GM23248 (cell line): ENCODE measurements at regions not wholly inside any gene's neighbourhood (a gene's known extent, or its start where the extent isn't known, plus 50 kb on each side); places are given as distances from the start of the nearest gene placed in this dataset.
"Not testable (repeated sequence)": the region's sequence is repeated elsewhere in the genome, so short reads cannot be mapped to it uniquely, and the experiment has no call there.

Experiments
- DNase-seq: peaks from one replicate; pipeline ENCODE4 v3.0.0-alpha.2; 2015
- H2AFZ ChIP-seq: fragments of 200-600 bp; sonication (generic); 2 replicates; pipeline ENCODE4 v1.6.1; 2016; ENCODE audit warnings: antibody characterized with exemption
- H3F3A ChIP-seq: fragments of 200-600 bp; sonication (generic); 2 replicates; pipeline ENCODE4 v1.6.1; 2016; ENCODE audit warnings: mild to moderate bottlenecking, antibody characterized with exemption, mixed run types; ENCODE audit not compliant: insufficient read depth
- H3K27ac ChIP-seq: fragments of 200-600 bp; sonication (generic); 2 replicates; pipeline ENCODE4 v1.5.1; 2016; ENCODE audit warnings: mild to moderate bottlenecking
- H3K27me3 ChIP-seq: fragments of 200-600 bp; sonication (generic); replicated peaks from 2 replicates; pipeline ENCODE4 v1.6.1; 2016; ENCODE audit warnings: mild to moderate bottlenecking; ENCODE audit not compliant: insufficient read depth
- H3K36me3 ChIP-seq: fragments of 200-600 bp; sonication (generic); 2 replicates; pipeline ENCODE4 v1.6.1; 2016; ENCODE audit warnings: low read depth, mild to moderate bottlenecking
- H3K4me1 ChIP-seq: fragments of 200-600 bp; sonication (generic); 2 replicates; pipeline ENCODE4 v1.6.1; 2016; ENCODE audit warnings: mild to moderate bottlenecking; ENCODE audit not compliant: insufficient read depth
- H3K4me2 ChIP-seq: fragments of 200-600 bp; sonication (generic); one replicate; pipeline ENCODE4 v1.6.1; 2016; ENCODE audit warnings: mild to moderate bottlenecking; ENCODE audit not compliant: unreplicated experiment
- H3K4me3 ChIP-seq: fragments of 200-600 bp; sonication (generic); 2 replicates; pipeline ENCODE4 v1.5.1; 2016; ENCODE audit warnings: mild to moderate bottlenecking
- H3K79me2 ChIP-seq: fragments of 200-600 bp; sonication (generic); 2 replicates; pipeline ENCODE4 v1.6.1; 2016; ENCODE audit warnings: mild to moderate bottlenecking; ENCODE audit not compliant: insufficient read depth
- H3K9ac ChIP-seq: fragments of 200-600 bp; sonication (generic); 2 replicates; pipeline ENCODE4 v1.6.1; 2016; ENCODE audit warnings: mild to moderate bottlenecking
- H3K9me2 ChIP-seq: fragments of 200-600 bp; sonication (generic); 2 replicates; pipeline ENCODE4 v1.6.1; 2016; ENCODE audit warnings: mixed run types, mild to moderate bottlenecking, moderate library complexity; ENCODE audit not compliant: insufficient read depth
- H3K9me3 ChIP-seq: fragments of 200-600 bp; sonication (generic); one replicate; pipeline ENCODE4 v1.6.1; 2017; ENCODE audit warnings: low read depth
- H4K20me1 ChIP-seq: fragments of 200-600 bp; sonication (generic); 2 replicates; pipeline ENCODE4 v1.6.0; 2016; ENCODE audit not compliant: insufficient read depth
- EZH2 ChIP-seq: fragments of 200-600 bp; sonication (generic); IDR thresholded peaks from 2 replicates; pipeline ENCODE4 v1.6.1; 2018; ENCODE audit warnings: antibody characterized with exemption, mild to moderate bottlenecking; ENCODE audit not compliant: insufficient read depth, poor library complexity, severe bottlenecking
- EZH2phosphoT487 ChIP-seq: fragments of 200-600 bp; sonication (generic); IDR thresholded peaks from 2 replicates; pipeline ENCODE4 v1.6.1; 2018; ENCODE audit warnings: antibody characterized with exemption, moderate library complexity, mild to moderate bottlenecking, low read depth; ENCODE audit not compliant: insufficient read depth
- WGBS, 2 experiments: methylation state at CpG; one replicate each; pipeline ENCODE4 v1.1.6; 2015 to 2017; ENCODE audit warnings: low lambda C conversion rate in 2 of 2, low coverage in 1 of 2; ENCODE audit errors: missing lambda C conversion rate in 2 of 2; 5-methylcytosine and 5-hydroxymethylcytosine counted together
- in situ Hi-C: fragments of 300-500 bp; cut with MboI; formaldehyde crosslinking; loops from 2 replicates; pipeline ENCODE4 v1.15.0; 2020

DNA sequence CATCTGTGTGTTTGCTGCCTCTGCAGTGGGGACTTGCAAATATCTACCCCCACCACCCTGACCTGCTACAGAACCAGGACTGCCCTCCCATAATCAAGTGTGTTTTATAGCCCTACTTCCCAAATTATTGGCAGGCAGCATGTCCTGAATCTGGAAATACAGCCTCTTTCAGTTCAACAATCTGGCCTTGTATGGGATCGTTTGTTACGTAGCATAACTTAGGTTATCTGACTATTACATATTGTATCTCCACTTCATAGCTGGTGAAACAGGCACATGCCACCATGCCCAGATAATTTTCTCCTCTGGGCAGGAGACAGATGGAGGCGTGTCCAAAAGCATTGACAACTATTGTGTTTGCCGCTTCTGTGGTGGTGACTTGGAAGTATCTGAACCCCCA, 66.7 kb upstream of the ADGRL1 start:
- no peaks in the 10 kb centered on the region for H3K9me3 ChIP-seq
- H3K4me3 ChIP-seq: no peak overlapping the region
- no peak overlapping the region for H3K27ac ChIP-seq
- no peak for DNase-seq
- WGBS, 2 experiments: 81 to 90% methylated on average over 4 of the region's 4 CpGs
- in situ Hi-C loops: no loop called here
- no peaks in the 10 kb centered on the region for H3K9me2 ChIP-seq
- H3K27me3 ChIP-seq: peaks cover 59% of the 10 kb centered on the region
- no peaks in the 10 kb centered on the region for H3K79me2 ChIP-seq
- H3F3A ChIP-seq: no peaks in the 10 kb centered on the region
- H3K4me1 ChIP-seq: no peaks in the 10 kb centered on the region
- no peaks in the 10 kb centered on the region for H4K20me1 ChIP-seq
- H3K4me2 ChIP-seq: no peak overlapping the region
- TF ChIP-seq EZH2 (no peak), EZH2phosphoT487 (no peak)
- no peak overlapping the region for H2AFZ ChIP-seq
- H3K9ac ChIP-seq: no peak overlapping the region
- no peaks in the 10 kb centered on the region for H3K36me3 ChIP-seq

DNA sequence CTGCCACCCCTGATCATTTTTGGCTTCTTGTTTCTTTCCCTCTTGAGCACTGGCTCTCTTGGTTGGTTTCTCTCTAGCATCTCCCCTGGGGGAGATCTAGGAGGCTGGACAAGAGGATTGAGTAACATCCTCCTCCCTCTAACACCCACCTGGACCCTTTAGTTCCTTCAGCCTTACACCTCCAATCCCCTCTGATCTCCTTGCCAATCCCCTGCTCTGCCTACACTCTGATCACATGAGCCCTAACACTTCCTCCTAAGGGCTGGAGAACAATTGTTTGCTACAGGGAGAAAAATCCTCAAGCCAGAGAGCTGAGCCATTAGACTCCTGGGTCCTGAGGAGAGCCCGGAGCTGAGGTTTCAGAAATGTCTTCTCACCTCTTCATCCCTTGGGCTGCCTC, 65.9 kb upstream of the ADGRL1 start:
- Histone ChIP-seq H3K4me1 (no peaks in the 10 kb centered on the region), H3K36me3 (no peaks in the 10 kb centered on the region), H3K4me3 (no peak overlapping the region), H4K20me1 (no peaks in the 10 kb centered on the region), H2AFZ (no peak overlapping the region), H3K9me2 (no peaks in the 10 kb centered on the region), H3K4me2 (no peak overlapping the region), H3K79me2 (no peaks in the 10 kb centered on the region), H3K27me3 (peaks cover 51% of the 10 kb centered on the region), H3K27ac (no peak overlapping the region), H3F3A (no peaks in the 10 kb centered on the region), H3K9me3 (no peaks in the 10 kb centered on the region), H3K9ac (no peak overlapping the region)
- no peak for DNase-seq
- in situ Hi-C loops: no loop called here
- TF ChIP-seq EZH2phosphoT487 (no peak), EZH2 (no peak)
- 36 to 50% methylated on average over 1 of the region's 1 CpG for WGBS, 2 experiments

DNA sequence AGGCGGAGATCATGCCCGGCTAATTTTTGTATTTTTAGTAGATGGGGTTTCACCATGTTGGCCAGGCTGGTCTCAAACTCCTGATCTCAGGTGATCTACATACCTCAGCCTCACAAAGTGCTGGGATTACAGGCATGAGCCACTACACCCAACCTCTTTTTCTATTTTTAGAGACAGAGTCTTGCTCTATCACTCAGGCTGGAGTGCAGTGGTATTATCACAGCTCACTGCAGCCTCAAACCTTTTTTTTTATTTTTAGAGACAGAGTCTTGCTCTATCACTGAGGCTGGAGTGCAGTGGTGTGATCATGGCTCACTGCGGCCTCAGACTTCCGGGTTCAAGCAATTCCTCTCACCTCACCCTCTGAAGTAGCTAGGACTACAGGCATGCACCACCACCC, 64.6 kb upstream of the ADGRL1 start:
- H4K20me1 ChIP-seq, H3K27ac ChIP-seq, H3F3A ChIP-seq, H3K9me2 ChIP-seq, in situ Hi-C loops, H3K79me2 ChIP-seq, H3K9ac ChIP-seq, DNase-seq, H3K36me3 ChIP-seq, H3K4me3 ChIP-seq, H2AFZ ChIP-seq, H3K4me2 ChIP-seq, H3K4me1 ChIP-seq, H3K9me3 ChIP-seq: not testable (repeated sequence)
- WGBS, 2 experiments: 77 to 78% methylated on average over 4 of the region's 4 CpGs
- peaks cover 54% of the 10 kb centered on the region for H3K27me3 ChIP-seq

DNA sequence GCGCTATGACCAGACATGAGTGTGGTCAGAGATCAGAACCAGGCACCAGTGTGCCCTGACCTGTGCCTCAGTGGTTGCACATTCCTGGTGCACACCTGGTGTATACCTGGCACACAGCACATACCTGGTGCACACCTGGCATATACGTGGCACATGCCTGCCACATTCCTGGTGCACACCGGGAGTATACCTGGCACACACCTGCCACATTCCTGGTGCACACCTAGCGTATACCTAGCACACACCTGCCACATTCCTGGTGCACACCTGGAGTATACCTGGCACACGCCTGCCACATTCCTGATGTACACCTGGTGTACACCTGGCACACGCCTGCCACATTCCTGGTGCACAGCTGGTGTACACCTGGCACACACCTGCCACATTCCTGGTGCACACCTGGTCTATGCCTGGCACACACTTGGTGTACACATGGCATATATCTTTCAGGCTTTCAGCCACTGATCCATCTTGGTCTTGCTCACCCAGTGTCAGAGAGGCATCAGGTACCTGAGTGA, 61.3 kb upstream of the ADGRL1 start:
- in situ Hi-C loops: no loop called here
- 51 to 58% methylated on average over 6 of the region's 6 CpGs for WGBS, 2 experiments

DNA sequence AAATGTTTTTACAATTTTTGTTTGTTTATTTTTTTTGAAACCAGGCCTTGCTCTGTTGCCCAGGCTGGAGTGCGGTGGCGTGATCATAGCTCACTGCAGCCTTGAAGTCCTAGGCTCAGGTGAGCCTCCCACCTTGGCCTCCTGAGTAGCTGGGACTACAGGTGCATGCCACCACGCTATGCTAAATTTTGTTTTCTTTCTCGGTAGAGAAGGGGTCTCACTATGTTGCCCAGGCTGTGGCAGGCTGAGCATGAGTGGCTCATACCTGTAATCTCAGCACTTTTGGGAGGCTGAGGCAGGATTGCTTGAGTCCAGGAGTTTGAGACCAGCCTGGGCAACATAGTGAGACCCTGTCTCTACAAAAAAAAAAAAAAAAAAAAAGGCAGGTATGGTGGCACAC, 60.2 kb upstream of the ADGRL1 start:
- in situ Hi-C loops, H3K9ac ChIP-seq, H3K4me3 ChIP-seq, DNase-seq, H2AFZ ChIP-seq, H3K27ac ChIP-seq, H3K4me1 ChIP-seq, H3K36me3 ChIP-seq, H4K20me1 ChIP-seq, H3K9me3 ChIP-seq, H3K4me2 ChIP-seq, H3K9me2 ChIP-seq, H3F3A ChIP-seq, H3K79me2 ChIP-seq: not testable (repeated sequence)
- H3K27me3 ChIP-seq: peaks cover 43% of the 10 kb centered on the region
- 79 to 83% methylated on average over 4 of the region's 4 CpGs for WGBS, 2 experiments

More for the DNA sequence above, 61.3 kb upstream of the ADGRL1 start:
- Histone ChIP-seq H3K4me2 (no peak overlapping the region), H3K4me3 (no peak overlapping the region), H3K27ac (no peak overlapping the region), H4K20me1 (no peaks in the 10 kb centered on the region), H3K9ac (no peak overlapping the region), H3K36me3 (no peaks in the 10 kb centered on the region), H3K9me2 (no peaks in the 10 kb centered on the region), H3F3A (no peaks in the 10 kb centered on the region), H2AFZ (no peak overlapping the region), H3K27me3 (peaks cover 54% of the 10 kb centered on the region), H3K4me1 (no peaks in the 10 kb centered on the region), H3K9me3 (no peaks in the 10 kb centered on the region), H3K79me2 (no peaks in the 10 kb centered on the region)
- TF ChIP-seq EZH2: no peak
- no peak for TF ChIP-seq EZH2phosphoT487
- DNase-seq: no peak
